ENCODE measurements at regions not wholly inside any gene's neighbourhood (a gene's known extent, or its start where the extent isn't known, plus 50 kb on each side); places are given as distances from the start of the nearest gene placed in this dataset.

DNA sequence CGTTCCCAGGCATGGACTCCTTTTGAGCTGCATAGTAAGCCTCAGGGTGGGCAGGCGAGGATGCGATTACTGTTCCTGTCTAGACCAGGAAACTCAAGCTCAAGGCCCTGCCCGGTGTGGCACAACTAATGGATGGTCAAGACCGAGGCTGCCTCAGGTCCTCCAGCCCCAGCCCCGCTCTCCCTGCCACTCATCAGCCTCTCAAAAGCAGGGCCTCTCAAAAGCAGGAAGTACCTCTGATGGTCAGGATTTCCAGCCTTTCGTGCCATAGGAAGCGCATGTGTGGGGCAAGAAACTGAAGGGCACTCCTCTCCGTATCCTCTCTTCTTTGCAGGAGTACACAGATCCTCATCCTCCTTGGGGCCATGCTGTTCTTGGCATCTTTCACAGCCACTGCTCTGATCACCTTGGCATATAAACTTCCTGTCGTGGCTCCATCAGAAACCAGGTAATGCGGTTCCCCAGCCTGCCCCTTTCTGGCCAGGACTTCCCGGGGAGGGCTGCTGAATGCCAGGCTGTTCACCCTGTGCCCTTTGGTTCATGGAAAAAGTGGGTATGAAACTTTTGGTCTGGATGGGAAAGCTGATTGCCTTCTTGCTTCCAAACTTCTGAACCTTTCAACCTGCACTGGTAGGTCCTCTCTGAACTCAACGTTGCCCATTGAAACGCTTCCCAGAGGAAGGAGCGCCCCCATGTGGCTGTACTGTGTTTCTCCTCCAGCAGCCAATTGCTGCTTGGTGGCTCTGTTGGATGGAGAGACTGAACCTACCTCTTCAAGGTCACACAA lies 82.8 kb upstream of the SEC11C start:
- Histone ChIP-seq H3K9me3 (ENCODE audit: control extremely low read depth in 1 of 3, control insufficient read depth in 2 of 3, insufficient read depth in 1 of 3, low read length in 2 of 3) (no peaks in the 10 kb centered on the region), H3K79me2 (ENCODE audit: control insufficient read depth, insufficient read depth, low read length) (no peaks in the 10 kb centered on the region), H3K27ac (ENCODE audit: low read length in 2 of 2) (no peak overlapping the region), H2AFZ (ENCODE audit: insufficient read depth, low read depth, low read length, poor library complexity, severe bottlenecking) (peak overlapping the region; percentile 48), H3K27me3 (replicated peaks in 1 of 4; ENCODE audit: control extremely low read depth in 1 of 4, control insufficient read depth in 3 of 4, insufficient read depth in 4 of 4, low read length in 3 of 4) (no peaks in the 10 kb centered on the region), H4K20me1 (ENCODE audit: control insufficient read depth, insufficient read depth, low read length, poor library complexity, severe bottlenecking) (no peaks in the 10 kb centered on the region), H3K36me3 (replicated peaks in 1 of 2; ENCODE audit: control extremely low read depth in 1 of 2, control insufficient read depth in 1 of 2, extremely low read depth in 1 of 2, insufficient read depth in 2 of 2, low read length in 1 of 2) (no peaks in the 10 kb centered on the region), H3K4me1 (ENCODE audit: control insufficient read depth in 2 of 2, insufficient read depth in 2 of 2, low read length in 2 of 2) (peaks cover 5 to 8% of the 10 kb centered on the region in 2 donors), H3K4me2 (replicated peaks; ENCODE audit: low read depth, low read length, poor library complexity, severe bottlenecking) (peak overlapping the region; percentile 0), H3K9ac (ENCODE audit: low read length) (no peak overlapping the region), H3K4me3 (ENCODE audit: control extremely low read depth in 1 of 5, extremely low read depth in 1 of 5, insufficient read depth in 1 of 5, low read depth in 2 of 5, low read length in 4 of 5) (no peak overlapping the region)
- DNase-seq (peak; percentile 84), ATAC-seq (ENCODE audit: low read depth) (peak; percentile 80)
- Mint-ChIP-seq H3K9me3 (ENCODE audit: insufficient read depth) (no peaks in the 10 kb centered on the region), H3K27me3 (peaks cover 6% of the 10 kb centered on the region), H3K4me3 (no peak overlapping the region), H3K4me1 (peaks cover 13% of the 10 kb centered on the region), H3K27ac (peak overlapping the region; percentile 23)
- CTCF ChIA-PET = interaction anchor here (0.6 to 18.8 kb wide), 25 partner anchors 8 to 287 kb away, joined by 3 to 471 read pairs (median 3); no protein-coding TSS in a partner anchor
- POLR2A ChIA-PET = interaction anchor here (0.6 kb wide), 1 partner anchor 12 kb away, joined by 12 read pairs; no protein-coding TSS in a partner anchor
- WGBS (ENCODE audit: insufficient coverage) = 87% methylated on average over 13 of the region's 15 CpGs
- intact Hi-C loops (cut with micrococcal nuclease) = loop anchor here (1.0 to 10.0 kb wide), 5 partner anchors 13 to 276 kb away; partner anchors contain the start of gene ZNF532
- TF ChIP-seq, protein P1, sequence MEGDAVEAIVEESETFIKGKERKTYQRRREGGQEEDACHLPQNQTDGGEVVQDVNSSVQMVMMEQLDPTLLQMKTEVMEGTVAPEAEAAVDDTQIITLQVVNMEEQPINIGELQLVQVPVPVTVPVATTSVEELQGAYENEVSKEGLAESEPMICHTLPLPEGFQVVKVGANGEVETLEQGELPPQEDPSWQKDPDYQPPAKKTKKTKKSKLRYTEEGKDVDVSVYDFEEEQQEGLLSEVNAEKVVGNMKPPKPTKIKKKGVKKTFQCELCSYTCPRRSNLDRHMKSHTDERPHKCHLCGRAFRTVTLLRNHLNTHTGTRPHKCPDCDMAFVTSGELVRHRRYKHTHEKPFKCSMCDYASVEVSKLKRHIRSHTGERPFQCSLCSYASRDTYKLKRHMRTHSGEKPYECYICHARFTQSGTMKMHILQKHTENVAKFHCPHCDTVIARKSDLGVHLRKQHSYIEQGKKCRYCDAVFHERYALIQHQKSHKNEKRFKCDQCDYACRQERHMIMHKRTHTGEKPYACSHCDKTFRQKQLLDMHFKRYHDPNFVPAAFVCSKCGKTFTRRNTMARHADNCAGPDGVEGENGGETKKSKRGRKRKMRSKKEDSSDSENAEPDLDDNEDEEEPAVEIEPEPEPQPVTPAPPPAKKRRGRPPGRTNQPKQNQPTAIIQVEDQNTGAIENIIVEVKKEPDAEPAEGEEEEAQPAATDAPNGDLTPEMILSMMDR (IDR thresholded peaks at IDR 0.05) = peak; percentile 91
- no peak for TF ChIP-seq EZH2 (IDR thresholded peaks at IDR 0.05; ENCODE audit: borderline replicate concordance, insufficient read depth, low read depth, low read length, poor library complexity, severe bottlenecking)

GRCh38 chr18:59057493-59057795 lies 82.2 kb upstream of the SEC11C start:
- no peaks in the 10 kb centered on the region for H3K36me3 ChIP-seq (replicated peaks in 1 of 2; ENCODE audit: control extremely low read depth in 1 of 2, control insufficient read depth in 1 of 2, extremely low read depth in 1 of 2, insufficient read depth in 2 of 2, low read length in 1 of 2)
- no peak for TF ChIP-seq EZH2 (IDR thresholded peaks at IDR 0.05; ENCODE audit: borderline replicate concordance, insufficient read depth, low read depth, low read length, poor library complexity, severe bottlenecking)
- TF ChIP-seq, protein P1 (IDR thresholded peaks at IDR 0.05) = no peak
- H3K4me2 ChIP-seq (replicated peaks; ENCODE audit: low read depth, low read length, poor library complexity, severe bottlenecking) = no peak overlapping the region
- H3K27me3 ChIP-seq (replicated peaks in 1 of 4; ENCODE audit: control extremely low read depth in 1 of 4, control insufficient read depth in 3 of 4, insufficient read depth in 4 of 4, low read length in 3 of 4) = no peaks in the 10 kb centered on the region
- Mint-ChIP-seq H3K4me3 (no peak overlapping the region), H3K27ac (no peak overlapping the region), H3K9me3 (ENCODE audit: insufficient read depth) (no peaks in the 10 kb centered on the region), H3K27me3 (peaks cover 6% of the 10 kb centered on the region), H3K4me1 (peaks cover 17% of the 10 kb centered on the region)
- WGBS (ENCODE audit: insufficient coverage) = 86% methylated on average over 4 of the region's 4 CpGs
- ATAC-seq (ENCODE audit: low read depth) (no peak), DNase-seq (no peak)
- no peaks in the 10 kb centered on the region for H4K20me1 ChIP-seq (ENCODE audit: control insufficient read depth, insufficient read depth, low read length, poor library complexity, severe bottlenecking)
- H3K79me2 ChIP-seq (ENCODE audit: control insufficient read depth, insufficient read depth, low read length) = no peaks in the 10 kb centered on the region
- ChIA-PET CTCF (interaction anchor here (0.7 to 18.8 kb wide), 15 partner anchors 8 to 288 kb away, joined by 3 to 471 read pairs (median 4); no protein-coding TSS in a partner anchor), POLR2A (no interaction called here)
- H2AFZ ChIP-seq (ENCODE audit: insufficient read depth, low read depth, low read length, poor library complexity, severe bottlenecking) = peak overlapping the region; percentile 48
- peaks cover 5 to 11% of the 10 kb centered on the region in 2 donors for H3K4me1 ChIP-seq (ENCODE audit: control insufficient read depth in 2 of 2, insufficient read depth in 2 of 2, low read length in 2 of 2)
- intact Hi-C loops (cut with micrococcal nuclease) = loop anchor here (1.0 to 10.0 kb wide), 5 partner anchors 13 to 276 kb away; partner anchors contain the start of gene ZNF532
- H3K9me3 ChIP-seq (ENCODE audit: control extremely low read depth in 1 of 3, control insufficient read depth in 2 of 3, insufficient read depth in 1 of 3, low read length in 2 of 3) = no peaks in the 10 kb centered on the region
- H3K4me3 ChIP-seq (ENCODE audit: control extremely low read depth in 1 of 5, extremely low read depth in 1 of 5, insufficient read depth in 1 of 5, low read depth in 2 of 5, low read length in 4 of 5) = no peak overlapping the region
- no peak overlapping the region for H3K27ac ChIP-seq (ENCODE audit: low read length in 2 of 2)
- no peak overlapping the region for H3K9ac ChIP-seq (ENCODE audit: low read length)
